ENCODE measurements at regions not wholly inside any gene's neighbourhood (a gene's known extent, or its start where the extent isn't known, plus 50 kb on each side); places are given as distances from the start of the nearest gene placed in this dataset.

GRCh38 chr1:83805921-83806320 lies 193.0 kb downstream of the TTLL7 start:
- no peak for ATAC-seq
- H3K4me3 ChIP-seq: no peak overlapping the region
- H3K4me1 ChIP-seq: peaks cover 2 to 17% (median 3%) of the 10 kb centered on the region in 3 donors
- no peak overlapping the region for H3K27ac ChIP-seq
- no peak for TF ChIP-seq POLR2A (IDR thresholded peaks at IDR 0.05)
- no peak for TF ChIP-seq CTCF (IDR thresholded peaks at IDR 0.05)
- TF ChIP-seq POLR2AphosphoS5 (IDR thresholded peaks at IDR 0.05): no peak
- TF ChIP-seq EP300 (IDR thresholded peaks at IDR 0.05): no peak
- no peaks in the 10 kb centered on the region for H3K9me3 ChIP-seq
- no peaks in the 10 kb centered on the region for H3K27me3 ChIP-seq
- H3K36me3 ChIP-seq: no peaks in the 10 kb centered on the region
- WGBS, 2 donors (ENCODE audit: low coverage in 1 of 2): 84 to 94% methylated on average over 4 of the region's 4 CpGs

GRCh38 chr1:83802460-83803152 lies 196.3 kb downstream of the TTLL7 start:
- WGBS, 2 donors (ENCODE audit: low coverage in 1 of 2): 59 to 70% methylated on average over 7 of the region's 8 CpGs
- ATAC-seq: no peak
- Histone ChIP-seq H3K9me3 (no peaks in the 10 kb centered on the region), H3K4me3 (no peak overlapping the region), H3K4me1 (peaks cover 2 to 27% (median 3%) of the 10 kb centered on the region in 3 donors), H3K27ac (no peak overlapping the region), H3K36me3 (no peaks in the 10 kb centered on the region), H3K27me3 (no peaks in the 10 kb centered on the region)
- no peak for TF ChIP-seq CTCF (IDR thresholded peaks at IDR 0.05)
- no peak for TF ChIP-seq POLR2AphosphoS5 (IDR thresholded peaks at IDR 0.05)
- no peak for TF ChIP-seq EP300 (IDR thresholded peaks at IDR 0.05)
- TF ChIP-seq POLR2A (IDR thresholded peaks at IDR 0.05): no peak

GRCh38 chr1:83802023-83802422 lies 196.9 kb downstream of the TTLL7 start:
- Histone ChIP-seq H3K9me3 (no peaks in the 10 kb centered on the region), H3K27me3 (no peaks in the 10 kb centered on the region), H3K27ac (no peak overlapping the region), H3K4me1 (peaks cover 2 to 27% (median 3%) of the 10 kb centered on the region in 3 donors), H3K36me3 (no peaks in the 10 kb centered on the region), H3K4me3 (no peak overlapping the region)
- WGBS, 2 donors (ENCODE audit: low coverage in 1 of 2): 35 to 49% methylated on average over 3 of the region's 3 CpGs
- ATAC-seq: no peak
- TF ChIP-seq POLR2AphosphoS5 (IDR thresholded peaks at IDR 0.05): no peak
- no peak for TF ChIP-seq CTCF (IDR thresholded peaks at IDR 0.05)
- TF ChIP-seq EP300 (IDR thresholded peaks at IDR 0.05): no peak
- TF ChIP-seq POLR2A (IDR thresholded peaks at IDR 0.05): no peak

- 44 to 79% methylated on average over 3 of the region's 3 CpGs for WGBS, 2 donors (ENCODE audit: low coverage in 1 of 2)
- no peak overlapping the region for H3K27ac ChIP-seq
- no peaks in the 10 kb centered on the region for H3K9me3 ChIP-seq
- ATAC-seq: no peak
- H3K4me1 ChIP-seq: peaks cover 2 to 27% (median 3%) of the 10 kb centered on the region in 3 donors
- H3K4me3 ChIP-seq: no peak overlapping the region
- no peaks in the 10 kb centered on the region for H3K36me3 ChIP-seq
- H3K27me3 ChIP-seq: no peaks in the 10 kb centered on the region
- TF ChIP-seq CTCF (IDR thresholded peaks at IDR 0.05): no peak
- TF ChIP-seq EP300 (IDR thresholded peaks at IDR 0.05): no peak
- no peak for TF ChIP-seq POLR2AphosphoS5 (IDR thresholded peaks at IDR 0.05)
- TF ChIP-seq POLR2A (IDR thresholded peaks at IDR 0.05): no peak
Measured at GRCh38 chr1:83800066-83800465, 198.9 kb downstream of the TTLL7 start.

- Histone ChIP-seq H3K4me1 (peaks cover 2 to 27% (median 3%) of the 10 kb centered on the region in 3 donors), H3K27ac (no peak overlapping the region), H3K36me3 (no peaks in the 10 kb centered on the region), H3K27me3 (no peaks in the 10 kb centered on the region), H3K4me3 (no peak overlapping the region), H3K9me3 (no peaks in the 10 kb centered on the region)
- 13 to 36% methylated on average over 1 of the region's 1 CpG for WGBS, 2 donors (ENCODE audit: low coverage in 1 of 2)
- ATAC-seq: no peak
- no peak for TF ChIP-seq POLR2AphosphoS5 (IDR thresholded peaks at IDR 0.05)
- TF ChIP-seq CTCF (IDR thresholded peaks at IDR 0.05): no peak
- TF ChIP-seq POLR2A (IDR thresholded peaks at IDR 0.05): no peak
- TF ChIP-seq EP300 (IDR thresholded peaks at IDR 0.05): no peak
Measured at GRCh38 chr1:83799594-83799993, 199.3 kb downstream of the TTLL7 start.
